H1 (cell line): ENCODE measurements at regions not wholly inside any gene's neighbourhood (a gene's known extent, or its start where the extent isn't known, plus 50 kb on each side); places are given as distances from the start of the nearest gene placed in this dataset.

Experiments used
- CTCF ChIA-PET: fragments of 300-600 bp; sonication (Branson Sonifier 250); formaldehyde crosslinking; loops from one replicate; lab custom pipeline; 2021; ENCODE audit not compliant: partially characterized antibody; lab: Charles Lee
- POLR2A ChIA-PET: fragments of 300-600 bp; sonication (Branson Sonifier 250); formaldehyde crosslinking; loops from one replicate; lab custom pipeline; 2021; ENCODE audit warnings: inconsistent platforms; ENCODE audit not compliant: partially characterized antibody; lab: Charles Lee
- DNase-seq, 2 experiments: peaks; one replicate each; pipeline versions ENCODE4 v3.0.0 to v3.0.0-alpha.2; 2010 to 2022; ENCODE audit warnings: low spot score in 2 of 2, low read depth in 1 of 2, mixed read lengths in 1 of 2
- FAIRE-seq: peaks from 2 replicates; lab custom pipeline; 2011; peaks lifted over from hg19 to GRCh38; lab: Jason Lieb, UNC
- H2AFZ ChIP-seq: 2 replicates; pipeline ENCODE4 v1.8.1; 2012; ENCODE audit warnings: low read length, inconsistent platforms
- H2AK5ac ChIP-seq: 2 replicates; pipeline ENCODE4 v1.6.1; 2013; ENCODE audit warnings: low read depth, low read length
- H2BK120ac ChIP-seq: replicated peaks from 2 replicates; pipeline ENCODE3; 2013; ENCODE audit warnings: low read depth, low read length, inconsistent platforms
- H2BK12ac ChIP-seq: 2 replicates; pipeline ENCODE4 v1.6.1; 2013; ENCODE audit warnings: low read depth, low read length
- H2BK15ac ChIP-seq: 2 replicates; pipeline ENCODE4 v1.6.1; 2013; ENCODE audit warnings: low read length
- H2BK20ac ChIP-seq: 2 replicates; pipeline ENCODE4 v1.6.1; 2013; ENCODE audit warnings: low read length
- H2BK5ac ChIP-seq: 2 replicates; pipeline ENCODE4 v1.6.1; 2013; ENCODE audit warnings: low read depth, low read length
- H3K14ac ChIP-seq: 2 replicates; pipeline ENCODE4 v1.6.1; 2013; ENCODE audit warnings: inconsistent platforms; ENCODE audit not compliant: insufficient read length
- H3K18ac ChIP-seq: 2 replicates; pipeline ENCODE4 v1.6.1; 2013; ENCODE audit warnings: low read length; ENCODE audit errors: extremely low read depth
- H3K23ac ChIP-seq: 2 replicates; pipeline ENCODE4 v1.6.1; 2013; ENCODE audit warnings: inconsistent platforms; ENCODE audit not compliant: insufficient read length
- H3K23me2 ChIP-seq: 2 replicates; pipeline ENCODE4 v1.6.1; 2013; ENCODE audit warnings: low read depth, low read length
- H3K27ac ChIP-seq: 2 replicates; pipeline ENCODE4 v1.6.1; 2011; ENCODE audit warnings: low read depth, low read length, inconsistent platforms
- H3K27me3 ChIP-seq, 4 experiments: replicated peaks in 1 of 4; 1 replicate in 1 of 4; 2 replicates in 3 of 4; pipeline versions ENCODE4 v1.6.1 to v1.8.1; 2011 to 2013; ENCODE audit warnings: low read length in 3 of 4, mild to moderate bottlenecking in 3 of 4, inconsistent platforms in 2 of 4, mixed read lengths in 2 of 4, moderate library complexity in 1 of 4; ENCODE audit not compliant: control insufficient read depth in 3 of 4, insufficient read depth in 3 of 4; ENCODE audit errors: extremely low read depth in 1 of 4
- H3K36me3 ChIP-seq, 4 experiments: 2 replicates each; pipeline versions ENCODE4 v1.6.1 to v1.8.1; 2011 to 2013; ENCODE audit warnings: mild to moderate bottlenecking in 4 of 4, low read length in 3 of 4, moderate library complexity in 2 of 4, control low read depth in 1 of 4, inconsistent platforms in 1 of 4; ENCODE audit not compliant: insufficient read depth in 4 of 4, control insufficient read depth in 2 of 4
- H3K4ac ChIP-seq: replicated peaks from 2 replicates; pipeline ENCODE3; 2013; ENCODE audit warnings: low read length, low read depth, mixed read lengths, inconsistent platforms; ENCODE audit not compliant: insufficient read length
- H3K4me1 ChIP-seq, 4 experiments: replicated peaks in 1 of 4; 1 replicate in 1 of 4; 2 replicates in 3 of 4; pipeline versions ENCODE4 v1.6.1 to v1.8.1; 2011 to 2013; ENCODE audit warnings: low read length in 3 of 4, inconsistent platforms in 2 of 4, mixed read lengths in 1 of 4; ENCODE audit not compliant: insufficient read depth in 4 of 4, control insufficient read depth in 3 of 4
- H3K4me2 ChIP-seq, 2 experiments: 2 replicates each; pipeline versions ENCODE4 v1.6.1 to v1.8.1; 2011 to 2013; ENCODE audit warnings: low read depth in 2 of 2, low read length in 2 of 2, control low read depth in 1 of 2, inconsistent platforms in 1 of 2, mild to moderate bottlenecking in 1 of 2; ENCODE audit not compliant: insufficient read depth in 1 of 2
- H3K4me3 ChIP-seq, 4 experiments: fragments of 200-600, 300-600 bp in 1 of 4; sonication (generic), shearing (Covaris generic), sonication (Bioruptor Twin) in 1 of 4; 2 replicates each; pipeline versions ENCODE4 v1.5.1 to v1.8.1; 2011 to 2016; ENCODE audit warnings: low read length in 4 of 4, low read depth in 3 of 4, control low read depth in 2 of 4, inconsistent platforms in 2 of 4, mild to moderate bottlenecking in 2 of 4, mixed read lengths in 1 of 4, moderate library complexity in 1 of 4; ENCODE audit not compliant: insufficient read depth in 2 of 4; ENCODE audit errors: extremely low read depth in 1 of 4
- H3K56ac ChIP-seq: replicated peaks from 2 replicates; pipeline ENCODE3; 2013; ENCODE audit warnings: low read depth, mild to moderate bottlenecking, mixed read lengths, low read length, inconsistent platforms; ENCODE audit not compliant: insufficient read length
- H3K79me1 ChIP-seq: 2 replicates; pipeline ENCODE4 v1.6.1; 2013; ENCODE audit warnings: low read depth, low read length, control low read depth
- H3K79me2 ChIP-seq, 2 experiments: 2 replicates each; pipeline versions ENCODE4 v1.6.1 to v1.8.1; 2012 to 2013; ENCODE audit warnings: low read length in 2 of 2, mild to moderate bottlenecking in 2 of 2, inconsistent platforms in 1 of 2; ENCODE audit not compliant: insufficient read depth in 2 of 2, control insufficient read depth in 1 of 2
- H3K9ac ChIP-seq, 4 experiments: replicated peaks in 1 of 4; 1 replicate in 1 of 4; 2 replicates in 3 of 4; pipeline versions ENCODE4 v1.6.1 to v1.8.1; 2011 to 2013; ENCODE audit warnings: low read depth in 3 of 4, low read length in 3 of 4, control low read depth in 2 of 4, mild to moderate bottlenecking in 2 of 4, moderate library complexity in 2 of 4, inconsistent platforms in 1 of 4; ENCODE audit errors: extremely low read depth in 1 of 4
- H3K9me3 ChIP-seq, 2 experiments: 2 replicates each; pipeline versions ENCODE4 v1.6.1 to v1.8.1; 2012 to 2013; ENCODE audit warnings: mild to moderate bottlenecking in 2 of 2, moderate library complexity in 2 of 2, control low read depth in 1 of 2, inconsistent platforms in 1 of 2, low read depth in 1 of 2, low read length in 1 of 2, mixed read lengths in 1 of 2; ENCODE audit not compliant: insufficient read depth in 2 of 2
- H4K20me1 ChIP-seq, 2 experiments: replicated peaks in 1 of 2; 2 replicates each; pipeline versions ENCODE3 to v1.8.1; 2011 to 2013; ENCODE audit warnings: inconsistent platforms in 2 of 2, low read length in 2 of 2, mild to moderate bottlenecking in 1 of 2; ENCODE audit not compliant: insufficient read depth in 2 of 2, control insufficient read depth in 1 of 2
- H4K5ac ChIP-seq: 2 replicates; pipeline ENCODE4 v1.6.1; 2013; ENCODE audit warnings: low read length, low read depth, mixed read lengths, inconsistent platforms; ENCODE audit not compliant: insufficient read length
- H4K8ac ChIP-seq: 2 replicates; pipeline ENCODE4 v1.8.0; 2013; ENCODE audit warnings: mild to moderate bottlenecking, moderate library complexity, low read length, inconsistent platforms; ENCODE audit not compliant: insufficient read depth; ENCODE audit errors: extremely low read depth
- H4K91ac ChIP-seq: replicated peaks from 2 replicates; pipeline ENCODE3; 2013; ENCODE audit warnings: low read length, mixed read lengths, inconsistent platforms; ENCODE audit not compliant: insufficient read length
- ASH2L ChIP-seq: fragments of 200-600, 300-600 bp; sonication (generic); IDR thresholded peaks from one replicate; pipeline ENCODE4 v1.7.1; 2017; ENCODE audit warnings: low read length
- CEBPB ChIP-seq: IDR thresholded peaks from 2 replicates; pipeline ENCODE4 v1.6.1; 2012; ENCODE audit warnings: low read depth, low read length
- RFX5 ChIP-seq: IDR thresholded peaks from 2 replicates; pipeline ENCODE4 v1.6.1; 2011; ENCODE audit warnings: low read depth, low read length, improper control_type of control experiment, borderline replicate concordance
- WGBS, 2 experiments: shearing (Covaris generic) in 1 of 2; methylation state at CpG; one replicate each; pipeline versions ENCODE4 v1.1.6 to v1.1.7; 2013 to 2015; ENCODE audit warnings: low lambda C conversion rate in 2 of 2, mixed read lengths in 2 of 2, inconsistent platforms in 1 of 2, low coverage in 1 of 2, missing lambda C conversion rate in 1 of 2; ENCODE audit not compliant: insufficient replicate concordance in 2 of 2, insufficient coverage in 1 of 2, insufficient read length in 1 of 2; ENCODE audit errors: extremely low coverage in 1 of 2, missing lambda C conversion rate in 1 of 2; 5-methylcytosine and 5-hydroxymethylcytosine counted together

GRCh38 chr6:139641376-139641775 is 266.9 kb upstream of the CITED2 start:
- H2BK5ac ChIP-seq: no peak overlapping the region
- no peak overlapping the region for H4K8ac ChIP-seq
- no peak overlapping the region for H3K4me3 ChIP-seq
- H3K79me2 ChIP-seq: no peaks in the 10 kb centered on the region
- ChIA-PET CTCF (no interaction called here), POLR2A (no interaction called here)
- H3K23me2 ChIP-seq: no peaks in the 10 kb centered on the region
- H3K23ac ChIP-seq: no peak overlapping the region
- H2BK120ac ChIP-seq: no peak overlapping the region
- H3K79me1 ChIP-seq: no peaks in the 10 kb centered on the region
- no peaks in the 10 kb centered on the region for H4K20me1 ChIP-seq
- H2AFZ ChIP-seq: no peak overlapping the region
- WGBS, 2 experiments: 91% methylated on average over 3 of the region's 3 CpGs; no CpG with 5 or more reads in 1 of the 2 experiments
- no peak overlapping the region for H3K4ac ChIP-seq
- TF ChIP-seq CEBPB: no peak
- TF ChIP-seq RFX5: no peak
- no peak for TF ChIP-seq ASH2L
- TF ChIP-seq, all 59 proteins: peak for 0
- Histone ChIP-seq H4K91ac (no peak overlapping the region), H4K5ac (no peak overlapping the region), H3K27ac (no peak overlapping the region), H2BK20ac (no peak overlapping the region), H3K4me1 (no peaks in the 10 kb centered on the region), H2BK15ac (no peak overlapping the region), H3K4me2 (no peak overlapping the region), H3K36me3 (no peaks in the 10 kb centered on the region), H2AK5ac (no peak overlapping the region), H3K18ac (no peak overlapping the region), H3K14ac (no peak overlapping the region), H3K56ac (no peak overlapping the region), H3K9ac (no peak overlapping the region), H2BK12ac (no peak overlapping the region), H3K9me3 (no peaks in the 10 kb centered on the region), H3K27me3 (no peaks in the 10 kb centered on the region; a peak in 1 of 7 replicates)
- no peak for DNase-seq
- no peak for FAIRE-seq
